NCI-H1092 (cell line): ENCODE measurements at regions not wholly inside any gene's neighbourhood (a gene's known extent, or its start where the extent isn't known, plus 50 kb on each side); places are given as distances from the start of the nearest gene placed in this dataset.
"Not testable (repeated sequence)": the region's sequence is repeated elsewhere in the genome, so short reads cannot be mapped to it uniquely, and the experiment has no call there.

Source experiments
- DNase-seq: peaks from one replicate; lab custom pipeline; 2025; lab: John Stamatoyannopoulos, UW

DNA sequence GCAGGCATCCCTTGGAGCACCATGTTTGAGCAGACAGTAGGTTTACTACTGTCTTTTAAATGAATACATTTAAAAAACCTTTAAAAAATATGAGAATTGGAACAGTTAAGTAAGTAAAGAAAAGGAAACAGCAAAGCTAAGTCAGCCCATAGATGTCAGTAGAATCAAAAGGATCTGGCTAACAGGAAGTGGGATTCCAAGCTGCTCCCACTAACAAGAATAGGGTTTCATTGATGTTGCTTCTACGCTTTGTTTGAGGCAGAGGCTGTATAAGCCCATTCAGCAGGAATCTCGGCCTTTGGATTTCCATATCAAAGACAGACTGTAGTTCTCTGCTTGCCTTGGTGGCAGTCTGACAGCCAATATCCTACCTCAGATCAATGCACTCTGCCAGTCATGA is 122.9 kb upstream of the ELAC2 start:
- DNase-seq = peak; percentile 3

DNA sequence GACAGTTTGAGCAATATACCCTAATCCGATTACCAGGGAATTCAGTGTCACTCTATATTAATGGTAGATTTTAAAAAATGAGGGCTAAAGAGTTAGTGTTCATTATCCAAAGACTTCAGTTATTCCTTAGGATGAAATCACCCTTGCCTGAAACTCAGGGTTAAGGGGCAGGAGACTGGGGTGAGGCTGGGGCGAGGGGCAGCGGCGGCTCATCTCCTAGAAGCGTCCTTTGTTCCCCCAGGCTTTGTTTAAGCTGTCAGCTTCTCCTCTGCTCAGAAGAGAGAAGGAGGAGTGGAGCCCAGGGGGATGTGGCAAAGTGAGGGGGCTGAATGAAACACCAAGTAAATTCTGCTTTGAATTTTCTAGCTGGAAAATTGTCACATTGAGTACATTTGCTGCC is 117.7 kb upstream of the ELAC2 start:
- DNase-seq = no peak

DNA sequence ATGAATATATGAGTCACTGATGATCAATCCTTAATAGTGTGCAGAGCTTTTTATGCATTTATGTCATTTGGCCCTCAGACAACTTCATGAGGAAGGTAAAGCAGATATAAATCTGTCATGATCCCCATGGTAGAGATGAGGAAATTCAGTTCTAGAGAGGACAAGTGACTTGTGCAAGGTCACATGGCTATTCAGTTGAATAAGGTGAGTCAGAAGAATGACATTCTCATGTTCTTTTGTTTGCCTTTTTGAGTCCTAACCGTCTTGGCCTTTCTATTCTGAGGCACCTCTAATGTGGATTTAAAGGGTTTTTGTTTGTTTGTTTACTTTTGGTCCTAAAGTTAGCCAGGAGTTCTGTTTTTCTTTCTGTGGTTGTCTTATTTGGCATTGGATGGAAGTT is 116.2 kb upstream of the ELAC2 start:
- no peak for DNase-seq

DNA sequence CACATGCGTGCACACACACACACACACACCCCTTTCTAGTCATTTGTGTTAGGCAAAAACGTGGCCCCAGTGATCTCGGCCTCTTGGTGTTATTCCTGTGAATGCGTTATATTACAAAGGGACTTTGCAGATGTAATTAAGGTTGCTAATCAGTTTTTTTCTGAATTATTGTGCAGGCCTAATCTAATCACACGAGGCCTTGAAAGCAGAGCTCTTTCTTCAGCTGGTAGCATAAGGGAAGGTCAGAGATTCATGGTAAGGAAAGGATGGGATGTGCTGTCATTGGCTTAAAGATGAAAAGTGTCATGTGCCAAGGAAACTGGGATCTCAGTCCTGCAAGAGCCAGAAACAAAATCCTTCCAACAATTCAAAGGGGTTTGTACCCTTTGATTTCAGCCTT is 113.4 kb upstream of the ELAC2 start:
- DNase-seq = no peak

DNA sequence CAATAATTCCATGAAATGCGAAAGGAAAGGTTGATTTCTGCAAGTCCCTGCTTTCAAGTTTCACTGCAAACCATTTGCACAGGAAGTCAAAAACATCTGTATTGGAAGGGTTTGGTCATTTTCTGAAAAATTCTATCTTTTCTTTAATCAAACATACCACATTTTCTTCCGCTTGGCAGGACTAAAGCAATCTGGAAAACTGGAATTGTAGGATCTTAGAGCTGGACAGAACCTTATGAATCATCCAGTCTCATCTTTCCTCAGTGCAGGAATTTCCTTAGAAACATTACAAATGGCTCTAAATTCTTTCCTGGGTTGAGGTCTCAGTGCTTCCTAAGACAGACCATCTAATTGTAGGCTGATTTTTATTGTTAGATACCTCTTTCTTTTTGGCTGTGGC is 111.5 kb upstream of the ELAC2 start:
- DNase-seq = no peak

DNA sequence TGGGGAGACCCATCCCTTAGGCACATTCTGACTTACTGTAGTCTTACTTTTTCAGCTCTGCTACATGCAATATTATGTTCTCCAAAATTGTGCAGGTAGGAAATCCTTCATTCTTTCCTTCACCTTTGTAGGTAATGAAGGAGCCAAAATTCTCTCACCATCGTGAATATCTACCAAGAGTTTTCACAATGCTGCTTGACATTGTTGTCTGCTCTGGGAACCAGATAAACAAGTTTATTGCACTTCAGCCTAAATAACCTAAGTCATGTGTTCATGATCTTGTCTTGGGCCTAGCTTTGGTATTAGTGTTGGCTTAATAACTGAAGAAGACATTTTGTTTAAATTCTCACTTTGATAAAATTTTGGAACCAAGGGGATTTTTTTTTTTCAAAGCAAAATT is 110.8 kb upstream of the ELAC2 start:
- no peak for DNase-seq

DNA sequence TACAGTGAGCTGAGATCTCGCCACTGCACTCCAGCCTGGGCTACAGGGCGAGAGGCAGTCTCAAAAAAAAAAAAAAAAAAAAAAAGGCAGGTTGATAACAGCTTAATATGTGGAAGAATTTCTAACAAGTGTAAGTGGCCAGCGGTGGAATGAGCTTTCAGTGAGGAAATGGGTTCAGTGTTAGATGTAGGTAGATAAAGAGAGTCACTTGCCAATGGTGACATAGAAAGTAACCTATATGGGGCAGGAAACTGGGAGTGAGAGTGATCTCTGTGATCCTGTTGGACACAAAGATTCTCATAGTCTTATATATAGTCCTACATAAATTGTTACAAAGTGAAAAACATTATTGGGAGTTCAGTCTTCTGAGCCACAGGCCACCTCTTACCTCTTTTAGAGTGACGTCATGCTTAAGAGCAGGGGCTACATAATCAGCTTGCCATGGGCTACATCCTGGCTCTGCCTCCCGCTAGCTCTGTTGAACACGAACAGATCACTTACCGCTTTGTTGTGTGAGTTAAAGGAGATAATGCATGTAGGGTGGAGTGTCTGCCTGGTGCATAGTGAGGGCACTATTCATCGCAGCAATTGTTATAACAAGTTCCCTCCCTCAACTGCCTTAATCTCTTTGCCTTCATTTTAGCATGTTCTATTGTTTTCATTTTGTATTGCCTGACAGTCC is 110.2 kb upstream of the ELAC2 start:
- no peak for DNase-seq

DNA sequence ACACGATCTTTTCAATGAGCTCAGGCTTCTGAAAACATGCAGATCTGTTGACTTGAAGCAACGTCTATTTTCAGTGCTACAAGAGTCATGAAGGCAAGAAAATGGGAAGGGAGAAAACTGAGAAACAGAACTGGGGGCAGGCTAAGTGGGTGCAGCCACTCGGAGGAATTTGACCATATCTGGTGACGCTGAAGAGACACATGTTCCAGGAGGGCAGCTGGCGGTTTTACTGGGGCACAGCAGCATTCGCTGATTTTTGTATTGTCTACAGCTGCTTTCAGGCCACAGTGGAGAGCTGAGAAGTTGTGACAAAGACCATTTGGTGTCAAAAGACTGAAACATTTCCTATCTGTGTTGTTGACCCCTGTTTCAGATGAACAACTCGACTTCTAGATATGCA is 103.0 kb upstream of the ELAC2 start:
- DNase-seq = no peak

DNA sequence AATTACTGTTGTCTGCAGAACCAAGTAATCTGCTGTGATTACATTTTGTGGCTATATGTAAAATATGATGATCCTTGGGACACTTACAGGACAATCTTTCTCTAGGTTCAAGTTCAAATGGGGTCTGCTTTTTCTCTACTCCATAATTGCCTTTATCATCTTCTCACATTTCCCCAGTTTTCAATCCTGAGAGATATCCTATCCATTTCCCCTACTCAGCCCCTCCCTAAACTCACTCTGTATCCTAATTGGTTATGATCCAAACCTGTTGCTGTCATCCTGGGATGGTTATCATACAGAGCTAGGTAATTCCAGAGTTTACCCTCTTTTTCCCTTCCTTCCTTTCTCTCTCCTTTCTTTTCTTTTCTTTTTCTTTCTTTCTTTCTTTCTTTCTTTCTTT is 100.5 kb upstream of the ELAC2 start:
- DNase-seq = no peak

DNA sequence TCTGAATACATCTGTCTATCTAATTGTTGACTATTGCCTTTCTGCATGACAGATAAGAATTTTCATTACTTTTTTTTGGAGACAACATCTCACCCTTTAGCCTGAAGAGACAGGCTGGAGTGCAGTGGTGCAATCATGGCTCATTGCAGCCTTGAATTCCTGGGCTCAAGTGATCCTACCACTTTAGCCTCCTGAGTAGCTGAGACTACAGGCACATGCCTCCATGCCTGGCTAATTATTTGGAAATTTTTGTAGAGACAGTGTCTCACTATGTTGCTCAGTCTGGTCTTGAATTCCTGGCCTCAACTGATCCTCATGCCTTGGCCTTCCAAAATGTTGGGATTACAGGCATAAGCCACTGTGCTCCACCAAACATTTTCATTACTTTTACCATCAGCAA is 99.8 kb upstream of the ELAC2 start:
- no peak for DNase-seq

DNA sequence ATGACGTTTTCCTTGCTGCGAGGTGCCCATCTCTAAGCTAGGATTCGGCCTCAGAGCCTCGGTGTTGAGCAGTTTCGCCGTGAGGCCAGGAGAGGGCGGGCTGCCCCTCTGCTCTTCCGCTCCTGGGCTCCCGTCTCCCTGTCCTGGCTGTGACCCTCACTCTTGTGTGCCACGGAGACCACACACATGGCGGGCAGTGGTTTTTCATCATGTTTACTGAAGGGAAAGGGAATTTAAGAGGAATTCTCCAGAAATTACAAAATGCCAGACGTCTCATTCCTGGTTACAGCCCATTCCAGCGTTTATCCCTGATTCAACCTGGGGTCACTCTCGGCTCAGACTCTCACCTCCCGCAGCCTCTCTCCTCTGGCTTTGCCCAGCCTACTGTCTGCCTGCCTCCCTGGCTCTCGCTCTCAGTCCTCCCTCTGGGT is 96.8 kb upstream of the ELAC2 start:
- peak; percentile 31 for DNase-seq

DNA sequence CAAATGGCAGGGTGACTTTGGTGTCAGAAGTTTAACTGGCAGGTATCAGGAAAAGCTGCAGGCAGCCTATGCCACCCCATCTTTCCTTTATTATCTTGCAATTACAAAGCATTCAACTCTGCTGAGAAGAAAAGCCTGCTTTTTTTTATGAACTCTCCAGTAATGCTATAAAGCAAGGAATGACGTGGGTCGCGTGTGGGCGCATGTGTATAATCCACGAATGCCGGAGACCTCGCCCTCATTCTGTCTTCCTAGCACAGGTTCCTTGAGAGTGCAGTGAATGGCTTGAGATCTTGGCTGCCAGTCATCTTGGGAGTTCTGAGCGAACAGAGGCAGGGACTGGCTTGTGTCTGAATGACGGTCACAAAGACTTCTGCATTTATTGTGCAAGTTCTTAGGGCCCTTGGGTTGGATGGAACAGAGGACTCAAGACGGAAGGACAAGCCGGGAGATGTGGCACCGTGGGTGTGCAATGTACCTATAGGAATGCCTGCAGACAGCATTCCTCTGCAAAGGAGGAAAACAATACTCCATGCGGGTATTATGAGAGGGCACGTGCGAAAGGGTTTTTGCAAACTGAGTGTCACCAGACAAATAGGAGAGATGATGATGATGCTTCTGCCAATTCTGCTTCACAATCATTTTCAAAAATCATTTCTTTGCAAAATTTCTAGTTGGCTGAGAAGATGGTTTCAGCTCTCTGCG is 96.1 kb upstream of the ELAC2 start:
- no peak for DNase-seq

DNA sequence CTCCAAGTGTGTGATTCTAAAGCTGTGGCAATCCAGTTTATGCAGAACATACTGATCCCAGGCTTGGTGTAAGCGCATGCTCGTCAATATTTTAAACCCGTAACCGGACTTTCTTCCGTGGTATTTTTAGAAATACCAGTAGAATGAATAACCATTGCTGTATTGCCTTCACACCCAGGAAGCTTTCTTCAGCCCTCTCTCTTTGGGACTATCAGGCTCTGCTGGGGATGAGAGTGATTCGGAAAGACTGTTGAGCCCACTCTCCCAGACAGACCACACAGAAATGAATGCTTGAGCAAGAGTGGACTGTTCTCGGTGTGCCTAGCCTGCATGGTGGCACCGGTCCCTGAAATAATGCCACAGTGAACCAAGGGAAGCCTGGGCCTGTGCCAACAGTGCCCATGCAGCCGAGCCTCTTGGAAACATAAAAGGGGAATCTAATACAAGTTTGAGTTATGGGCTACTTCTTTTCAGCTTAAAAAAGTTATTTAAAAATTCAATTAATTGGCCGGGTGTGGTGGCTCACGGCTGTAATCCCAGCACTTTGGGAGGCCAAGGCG is 89.9 kb upstream of the ELAC2 start:
- no peak for DNase-seq

DNA sequence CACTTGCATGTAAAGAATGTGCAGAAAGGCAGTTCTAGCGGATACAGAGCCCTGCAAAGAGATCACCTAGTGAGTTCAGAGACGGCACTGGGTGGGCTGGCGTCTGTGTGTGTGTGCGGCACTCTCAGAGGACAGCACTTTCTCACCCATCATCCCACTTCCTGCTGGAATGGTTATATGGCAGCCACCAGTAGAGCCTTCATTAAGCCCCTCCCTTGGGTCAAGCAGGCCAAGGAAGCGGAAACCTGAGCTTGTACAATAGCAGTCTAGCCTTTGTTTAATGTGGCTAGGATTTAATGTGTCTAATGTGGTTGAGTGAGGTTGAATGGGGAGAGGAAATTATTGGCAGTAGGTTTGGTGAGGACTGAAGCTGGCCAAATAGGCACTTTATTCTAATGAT is 88.3 kb upstream of the ELAC2 start:
- peak; percentile 42 for DNase-seq

DNA sequence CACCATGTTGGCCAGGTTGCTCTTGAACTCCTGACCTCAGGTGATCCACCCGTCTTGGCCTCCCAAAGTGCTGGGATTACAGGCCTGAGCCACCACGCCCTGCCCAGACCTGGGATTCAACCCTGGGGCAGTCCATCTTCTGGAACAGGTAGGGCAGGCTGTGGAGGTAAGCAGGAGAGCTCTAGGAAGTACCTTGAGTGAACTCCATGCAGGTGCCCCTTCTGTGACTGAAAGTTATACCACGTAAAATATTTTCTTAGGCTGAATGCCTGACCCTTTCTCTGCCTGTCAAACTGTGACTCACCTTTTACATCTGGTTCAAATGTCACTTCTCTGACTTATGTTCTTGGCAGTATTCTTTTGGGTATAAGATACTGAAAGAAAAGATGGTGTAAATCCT is 86.7 kb upstream of the ELAC2 start:
- no peak for DNase-seq

DNA sequence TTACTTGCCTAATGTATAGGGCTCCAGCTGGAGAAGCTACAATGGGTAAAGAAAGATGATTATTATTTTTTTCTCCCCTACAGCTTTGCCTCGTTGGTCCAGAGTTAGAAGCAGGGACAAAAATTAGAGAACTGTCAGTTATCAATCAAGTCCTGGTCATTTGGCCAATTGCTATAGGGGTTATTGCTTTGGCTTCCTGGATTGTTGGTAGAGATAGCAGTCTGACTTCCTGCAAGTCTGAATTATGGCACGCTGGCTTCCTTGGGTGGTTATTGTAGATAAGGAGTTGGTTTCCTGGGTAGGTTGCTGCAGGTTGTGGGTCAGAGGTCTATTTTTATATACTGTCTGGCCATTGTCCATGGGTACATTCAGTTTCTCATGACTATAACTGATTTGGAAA is 84.7 kb upstream of the ELAC2 start:
- DNase-seq = no peak

DNA sequence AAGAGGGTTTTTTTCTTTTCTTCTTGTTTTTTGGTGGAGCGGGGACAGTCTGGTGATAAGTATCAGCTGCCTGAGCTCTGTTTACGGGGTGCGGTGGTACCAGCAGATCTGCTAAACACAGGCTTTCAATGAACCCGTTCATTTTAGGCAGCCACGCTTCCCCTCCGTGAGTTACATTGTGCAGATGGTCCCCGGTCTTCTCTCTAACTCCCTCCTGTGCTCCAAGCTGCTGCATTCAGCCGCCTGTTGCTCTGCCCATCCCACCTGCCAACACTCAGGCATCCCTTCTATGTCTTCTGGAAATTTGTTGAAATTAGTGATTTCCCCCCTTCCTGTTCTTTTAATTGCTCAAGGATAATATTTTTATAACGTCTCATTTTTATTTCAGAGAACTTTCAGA is 82.1 kb upstream of the ELAC2 start:
- DNase-seq = no peak

DNA sequence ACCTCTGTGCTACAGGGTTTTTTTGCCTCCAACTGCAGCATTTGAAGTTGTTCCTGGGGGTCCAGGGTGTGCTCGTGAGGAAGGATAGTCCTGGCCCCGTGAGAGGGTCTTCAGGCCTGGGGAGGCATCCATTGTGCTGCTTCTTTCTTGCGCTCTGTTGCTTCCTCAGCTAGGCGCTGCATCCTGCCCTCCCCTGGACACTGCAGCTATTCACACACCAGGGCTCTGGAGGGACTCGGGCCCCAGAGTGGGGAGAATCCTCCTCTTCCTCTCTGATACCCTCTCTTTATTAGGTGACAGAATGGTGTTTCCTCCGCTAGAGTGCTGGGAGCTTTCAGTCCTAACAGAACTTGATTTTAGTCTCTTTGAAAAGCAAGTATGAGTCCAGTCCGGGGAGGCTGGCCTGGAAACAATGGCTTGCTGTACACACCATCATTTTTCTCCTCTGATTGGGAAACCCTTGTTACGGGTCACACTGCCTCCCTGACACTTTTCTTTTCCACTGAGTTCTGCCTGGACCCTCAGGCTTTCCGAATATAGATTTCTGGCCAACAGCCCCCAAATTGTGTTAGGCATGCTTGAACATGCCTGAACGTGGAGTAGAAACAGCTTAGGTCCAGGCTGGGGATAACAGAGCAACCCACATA is 81.4 kb upstream of the ELAC2 start:
- no peak for DNase-seq

DNA sequence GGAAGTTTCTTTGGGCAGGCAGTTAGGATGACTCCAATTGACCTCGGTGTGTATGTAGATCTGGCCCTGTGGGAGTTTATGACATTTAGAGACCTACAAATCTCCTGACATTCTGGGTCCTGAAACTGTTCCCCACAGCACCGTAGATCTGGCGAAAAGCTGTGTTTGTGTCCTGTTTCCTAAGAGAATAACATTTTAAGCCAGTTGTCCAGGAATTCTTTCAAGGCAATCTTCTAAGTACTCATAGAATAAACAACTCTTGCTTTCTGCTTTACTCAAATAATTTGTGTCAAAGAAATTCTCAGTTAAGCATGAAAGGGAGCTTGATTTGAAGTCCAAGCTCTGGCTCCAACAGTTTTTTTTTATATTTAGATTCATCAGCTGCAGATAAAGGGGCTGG is 78.5 kb upstream of the ELAC2 start:
- DNase-seq = no peak

DNA sequence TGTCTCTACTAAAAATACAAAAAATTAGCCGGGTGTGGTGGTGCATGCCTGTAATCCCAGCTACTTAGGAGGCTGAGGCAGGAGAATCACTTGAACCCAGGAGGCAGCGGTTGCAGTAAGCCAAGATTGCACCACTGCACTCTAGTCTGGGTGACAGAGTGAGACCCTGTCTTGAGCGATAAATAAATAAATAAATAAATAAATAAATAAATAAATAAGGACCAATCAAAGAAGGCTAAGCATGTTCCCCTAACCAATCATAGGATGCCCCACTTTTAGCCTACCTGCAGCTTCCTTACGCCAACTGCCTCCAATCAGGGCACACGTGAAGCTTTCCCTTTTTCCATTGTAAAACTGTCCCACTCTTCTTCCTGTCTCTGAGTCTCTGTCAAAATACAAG is 74.2 kb upstream of the ELAC2 start:
- DNase-seq = not testable (repeated sequence)

DNA sequence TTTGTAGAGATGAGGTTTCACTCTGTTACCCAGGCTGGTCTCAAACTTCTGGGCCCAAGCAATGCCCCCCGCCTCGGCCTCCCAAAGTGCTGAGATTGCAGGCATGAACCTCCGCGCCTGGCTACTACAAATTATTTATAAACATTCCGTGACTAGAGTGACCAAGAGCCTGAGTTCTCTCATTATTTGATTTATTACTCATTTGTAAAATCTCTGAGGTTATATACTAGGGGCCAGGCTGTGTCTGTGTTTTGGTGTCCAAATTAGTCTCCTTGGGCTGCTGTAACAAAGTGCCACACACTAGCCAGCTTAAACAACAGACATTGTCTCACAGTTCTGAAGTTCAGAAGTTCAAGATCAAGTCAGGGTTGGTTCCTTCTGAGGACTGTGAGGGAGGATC is 70.8 kb upstream of the ELAC2 start:
- DNase-seq = no peak

DNA sequence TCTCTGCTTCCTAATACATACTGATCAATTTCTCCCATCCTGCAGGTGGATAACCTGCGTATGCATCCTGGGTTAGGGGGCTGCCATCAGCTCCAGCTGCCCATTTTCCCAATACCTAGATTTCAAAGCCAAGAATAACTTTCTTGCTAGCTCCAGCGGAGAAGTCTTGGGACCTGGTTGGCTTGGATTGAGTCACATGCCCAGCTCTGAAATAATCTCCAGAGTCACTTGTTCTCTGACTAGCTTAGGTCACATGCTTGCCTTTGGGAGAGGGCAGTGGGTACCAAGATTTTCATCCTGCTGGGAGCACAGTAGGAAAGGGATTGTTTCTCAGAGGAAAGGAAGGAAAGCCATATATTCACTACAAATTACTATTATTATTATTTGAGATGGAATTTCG is 70.0 kb upstream of the ELAC2 start:
- DNase-seq = no peak

DNA sequence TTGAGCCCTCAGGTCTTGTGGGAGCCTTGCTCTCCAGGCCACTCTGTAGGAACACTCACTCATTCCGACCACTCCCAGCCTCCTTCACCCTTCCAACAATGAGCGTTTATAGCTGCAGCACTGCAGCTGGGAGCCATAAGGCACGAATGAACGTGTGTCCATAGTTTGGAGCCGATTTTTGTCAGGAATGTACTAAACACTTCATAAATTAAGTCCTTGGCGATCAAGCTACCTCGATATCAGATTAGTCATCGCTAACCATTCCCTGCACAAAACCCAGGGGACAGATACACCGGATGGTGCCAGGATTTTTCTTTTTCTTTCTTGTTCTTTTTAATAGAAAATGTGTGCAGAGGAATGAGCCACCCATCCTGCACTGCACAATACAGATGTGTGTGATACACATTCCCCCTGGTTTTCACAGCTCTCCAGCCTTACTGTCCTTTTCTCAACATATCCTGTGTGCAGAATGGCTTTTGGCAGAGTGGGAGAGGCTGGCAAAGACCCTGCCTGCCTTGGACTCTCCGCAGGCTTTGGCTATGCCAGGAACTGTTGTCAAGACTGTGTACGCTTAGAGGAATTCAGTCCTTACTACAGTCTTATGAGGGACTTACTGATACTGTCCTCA is 68.4 kb upstream of the ELAC2 start:
- no peak for DNase-seq
